ENCODE measurements at regions not wholly inside any gene's neighbourhood (a gene's known extent, or its start where the extent isn't known, plus 50 kb on each side); places are given as distances from the start of the nearest gene placed in this dataset.

GRCh38 chr1:95520390-95520789 is 286.4 kb downstream of the RWDD3 start:
- H3K27ac ChIP-seq (ENCODE audit: low read depth, low read length): no peak overlapping the region
- no peak overlapping the region for H3K4ac ChIP-seq (replicated peaks; ENCODE audit: insufficient read length, low read depth, low read length)
- H2BK5ac ChIP-seq (ENCODE audit: low read depth, low read length): no peak overlapping the region
- no peak overlapping the region for H4K91ac ChIP-seq (replicated peaks; ENCODE audit: insufficient read length, low read length)
- no peak overlapping the region for H3K23ac ChIP-seq (ENCODE audit: insufficient read length)
- DNase-seq (ENCODE audit: low read depth in 1 of 2, low spot score in 2 of 2) (no peak), FAIRE-seq (no peak)
- H3K79me2 ChIP-seq (ENCODE audit: control insufficient read depth in 1 of 2, insufficient read depth in 2 of 2, low read length in 2 of 2): no peaks in the 10 kb centered on the region
- H4K5ac ChIP-seq (ENCODE audit: insufficient read length, low read depth, low read length): no peak overlapping the region
- H3K18ac ChIP-seq (ENCODE audit: extremely low read depth, low read length): no peak overlapping the region
- no peaks in the 10 kb centered on the region for H3K27me3 ChIP-seq (replicated peaks in 1 of 4; ENCODE audit: control insufficient read depth in 3 of 4, extremely low read depth in 1 of 4, insufficient read depth in 3 of 4, low read length in 3 of 4)
- H4K8ac ChIP-seq (ENCODE audit: extremely low read depth, insufficient read depth, low read length): no peak overlapping the region
- ChIA-PET CTCF (ENCODE audit: partially characterized antibody) (no interaction called here), POLR2A (ENCODE audit: partially characterized antibody) (no interaction called here)
- WGBS, 2 experiments (ENCODE audit: extremely low coverage in 1 of 2, insufficient coverage in 1 of 2, insufficient read length in 1 of 2, insufficient replicate concordance in 2 of 2, low coverage in 1 of 2, low lambda C conversion rate in 2 of 2, missing lambda C conversion rate in 1 of 2): 88% methylated on average over 2 of the region's 2 CpGs; no CpG with 5 or more reads in 1 of the 2 experiments
- peaks cover 19 to 24% of the 10 kb centered on the region in 2 experiments for H3K9me3 ChIP-seq (ENCODE audit: insufficient read depth in 2 of 2, low read depth in 1 of 2, low read length in 1 of 2)
- H2AFZ ChIP-seq (ENCODE audit: low read length): no peak overlapping the region
- no peak overlapping the region for H2BK12ac ChIP-seq (ENCODE audit: low read depth, low read length)
- H4K20me1 ChIP-seq (replicated peaks in 1 of 2; ENCODE audit: control insufficient read depth in 1 of 2, insufficient read depth in 2 of 2, low read length in 2 of 2): no peaks in the 10 kb centered on the region
- no peak overlapping the region for H3K4me3 ChIP-seq (ENCODE audit: extremely low read depth in 1 of 4, insufficient read depth in 2 of 4, low read depth in 3 of 4, low read length in 4 of 4)
- no peak overlapping the region for H3K9ac ChIP-seq (replicated peaks in 1 of 4; ENCODE audit: extremely low read depth in 1 of 4, low read depth in 3 of 4, low read length in 3 of 4)
- H3K36me3 ChIP-seq (ENCODE audit: control insufficient read depth in 2 of 4, insufficient read depth in 4 of 4, low read length in 3 of 4): no peaks in the 10 kb centered on the region; a peak in 2 of 8 replicates
- no peak overlapping the region for H3K4me2 ChIP-seq (ENCODE audit: insufficient read depth in 1 of 2, low read depth in 2 of 2, low read length in 2 of 2)
- H2BK120ac ChIP-seq (replicated peaks; ENCODE audit: low read depth, low read length): no peak overlapping the region
- no peak overlapping the region for H2BK15ac ChIP-seq (ENCODE audit: low read length)
- no peak overlapping the region for H3K14ac ChIP-seq (ENCODE audit: insufficient read length)
- H3K23me2 ChIP-seq (ENCODE audit: low read depth, low read length): no peaks in the 10 kb centered on the region
- H3K56ac ChIP-seq (replicated peaks; ENCODE audit: insufficient read length, low read depth, low read length): no peak overlapping the region
- no peak overlapping the region for H2AK5ac ChIP-seq (ENCODE audit: low read depth, low read length)
- no peaks in the 10 kb centered on the region for H3K79me1 ChIP-seq (ENCODE audit: low read depth, low read length)
- no peak overlapping the region for H2BK20ac ChIP-seq (ENCODE audit: low read length)
- H3K4me1 ChIP-seq (replicated peaks in 1 of 4; ENCODE audit: control insufficient read depth in 3 of 4, insufficient read depth in 4 of 4, low read length in 3 of 4): peaks cover 0 to 9% (median 4%) of the 10 kb centered on the region in 4 experiments; a peak in 5 of 7 replicates
- TF ChIP-seq CBX8 (IDR thresholded peaks at IDR 0.05; ENCODE audit: borderline replicate concordance, low read depth, low read length): no peak
- no peak for TF ChIP-seq TEAD4 (IDR thresholded peaks at IDR 0.05; ENCODE audit: low read depth, low read length)
- TF ChIP-seq POLR2AphosphoS5 (IDR thresholded peaks at IDR 0.05; ENCODE audit: low read depth, low read length): no peak
- TF ChIP-seq NANOG (IDR thresholded peaks at IDR 0.05; ENCODE audit: insufficient read depth, low read depth, low read length, poor library complexity, severe bottlenecking): no peak
- no peak for TF ChIP-seq PHF8 (conservative IDR thresholded peaks at IDR 0.05; ENCODE audit: low read depth, low read length)
- no peak for TF ChIP-seq SUZ12 (IDR thresholded peaks at IDR 0.05; ENCODE audit: low read length)
- no peak for TF ChIP-seq RNF2 (IDR thresholded peaks at IDR 0.05; ENCODE audit: borderline replicate concordance, low read depth, low read length, missing control alignments, poor library complexity, severe bottlenecking)
- TF ChIP-seq ZNF274 (IDR thresholded peaks at IDR 0.05; ENCODE audit: borderline replicate concordance, extremely low read depth, low read length): no peak
- TF ChIP-seq POLR2A (IDR thresholded peaks at IDR 0.05; ENCODE audit: control extremely low read depth in 1 of 2, low read depth in 2 of 2, low read length in 2 of 2): no peak
- no peak for TF ChIP-seq SP4 (IDR thresholded peaks at IDR 0.05; ENCODE audit: low read length)
- no peak for TF ChIP-seq MAX (IDR thresholded peaks at IDR 0.05)
- no peak for TF ChIP-seq EP300 (IDR thresholded peaks at IDR 0.05; ENCODE audit: borderline replicate concordance in 1 of 2, low read depth in 2 of 2, low read length in 2 of 2)
- TF ChIP-seq SP2 (IDR thresholded peaks at IDR 0.05; ENCODE audit: low read length): no peak
- no peak for TF ChIP-seq SRF (IDR thresholded peaks at IDR 0.05; ENCODE audit: low read depth, low read length)
- TF ChIP-seq RBBP5 (IDR thresholded peaks at IDR 0.05; ENCODE audit: borderline replicate concordance, low read depth, low read length): no peak

All from H1 (cell line).